HepG2 (cell line): ENCODE measurements at regions not wholly inside any gene's neighbourhood (a gene's known extent, or its start where the extent isn't known, plus 50 kb on each side); places are given as distances from the start of the nearest gene placed in this dataset.

ENCODE experiments used
- ATAC-seq: fragments of 200-7000 bp; cut with Tn5 transposase; 3 replicates; pipeline ENCODE4 v1.9.1; 2020; ENCODE audit warnings: mild to moderate bottlenecking, moderate library complexity
- BruUV-seq: library from RNA; stranded (reverse); fragments of 400-500 nt; replicated peaks from 2 replicates; lab custom pipeline; 2021; lab: Mats Ljungman, UMichigan
- CTCF ChIA-PET: fragments of 300-600 bp; formaldehyde crosslinking; extraction: SDS; loops from one replicate; lab custom pipeline; 2021; ENCODE audit warnings: low total read pairs, inconsistent platforms, low intra/inter-chr PET ratio; lab: Yijun Ruan, JAX
- POLR2A ChIA-PET: fragments of 350-600 bp; sonication (Branson Sonifier 250); formaldehyde crosslinking; loops from one replicate; lab custom pipeline; 2020; ENCODE audit warnings: antibody characterized with exemption, inconsistent platforms; lab: Yijun Ruan, JAX
- DNase-seq: peaks from one replicate; pipeline ENCODE4 v3.0.0-alpha.2; 2015; ENCODE audit warnings: low spot score
- FAIRE-seq: peaks from 3 replicates; lab custom pipeline; 2011; peaks lifted over from hg19 to GRCh38; lab: Jason Lieb, UNC
- H2AFZ ChIP-seq: one replicate; pipeline ENCODE4 v1.6.1; 2011; ENCODE audit warnings: low read length, inconsistent platforms
- H3K27ac ChIP-seq: fragments of 300-600 bp; 3 replicates; pipeline ENCODE4 v1.8.0; 2011; ENCODE audit warnings: mixed run types, mild to moderate bottlenecking, mixed read lengths, low read length, inconsistent platforms; ENCODE audit not compliant: insufficient read depth; ENCODE audit errors: extremely low read length
- H3K27me3 ChIP-seq, 2 experiments: fragments of 200-600 bp in 1 of 2; 2 replicates in 1 of 2; 3 replicates in 1 of 2; pipeline versions ENCODE4 v1.6.0 to v1.8.0; 2011; ENCODE audit warnings: low read length in 2 of 2, mild to moderate bottlenecking in 2 of 2, moderate library complexity in 2 of 2, inconsistent platforms in 1 of 2; ENCODE audit not compliant: insufficient read depth in 2 of 2, control insufficient read depth in 1 of 2
- H3K36me3 ChIP-seq, 2 experiments: fragments of 200-600 bp in 1 of 2; replicated peaks in 1 of 2; 2 replicates in 1 of 2; 3 replicates in 1 of 2; pipeline versions ENCODE4 v1.5.1 to v1.8.0; 2011; ENCODE audit warnings: low read length in 2 of 2, inconsistent platforms in 1 of 2; ENCODE audit not compliant: insufficient read depth in 2 of 2, control insufficient read depth in 1 of 2
- H3K4me1 ChIP-seq: 2 replicates; pipeline ENCODE4 v1.5.1; 2012; ENCODE audit warnings: low read length, inconsistent platforms; ENCODE audit not compliant: insufficient read depth
- H3K4me2 ChIP-seq: 2 replicates; pipeline ENCODE4 v1.6.0; 2011; ENCODE audit warnings: low read depth, low read length, inconsistent platforms
- H3K4me3 ChIP-seq, 3 experiments: fragments of 200-600 bp in 1 of 3; sonication (generic), shearing (Covaris generic) in 1 of 3; replicated peaks in 1 of 3; 2 replicates each; pipeline ENCODE4 v1.5.1; 2011 to 2016; ENCODE audit warnings: low read length in 3 of 3, inconsistent platforms in 2 of 3, low read depth in 2 of 3, mild to moderate bottlenecking in 2 of 3, control low read depth in 1 of 3, mixed read lengths in 1 of 3; ENCODE audit not compliant: insufficient read depth in 1 of 3
- H3K79me2 ChIP-seq: one replicate; pipeline ENCODE4 v1.6.1; 2011; ENCODE audit warnings: low read length, inconsistent platforms; ENCODE audit not compliant: insufficient read depth
- H3K9ac ChIP-seq: 2 replicates; pipeline ENCODE4 v1.6.0; 2011; ENCODE audit warnings: mild to moderate bottlenecking, low read depth, low read length, inconsistent platforms; ENCODE audit not compliant: insufficient read depth
- H3K9me3 ChIP-seq: 2 replicates; pipeline ENCODE4 v1.5.1; 2012; ENCODE audit warnings: mild to moderate bottlenecking, low read length
- H4K20me1 ChIP-seq: 2 replicates; pipeline ENCODE4 v1.6.0; 2011; ENCODE audit warnings: inconsistent platforms, mild to moderate bottlenecking, low read length, moderate library complexity; ENCODE audit not compliant: insufficient read depth
- HDAC6 ChIP-seq: fragments of 200-600 bp; sonication (generic); IDR thresholded peaks from 2 replicates; pipeline ENCODE4 v1.7.0; 2017; ENCODE audit warnings: mild to moderate bottlenecking, antibody characterized with exemption, low read length, low read depth
- HNRNPUL1 ChIP-seq: fragments of 200-400 bp; formaldehyde crosslinking; IDR thresholded peaks from 2 replicates; pipeline ENCODE4 v1.6.1; 2017; ENCODE audit warnings: low read depth, mild to moderate bottlenecking, low read length, moderate library complexity
- KAT8 ChIP-seq: IDR thresholded peaks from 2 replicates; pipeline ENCODE4 v1.6.1; 2016; ENCODE audit warnings: missing genetic modification reagents, missing compliant biosample characterization
- KDM2A ChIP-seq: sonication (generic); formaldehyde crosslinking; IDR thresholded peaks from 2 replicates; pipeline ENCODE4 v1.4.0; 2020; ENCODE audit warnings: low read depth, missing genetic modification reagents, borderline replicate concordance
- MAFF ChIP-seq: IDR thresholded peaks from 2 replicates; pipeline ENCODE4 v1.6.1; 2011; ENCODE audit warnings: low read depth, low read length, improper control_type of control experiment
- NONO ChIP-seq, 2 experiments: fragments of 450-650 bp in 1 of 2; sonication (generic) in 1 of 2; formaldehyde crosslinking in 1 of 2; IDR thresholded peaks in 1 of 2; conservative IDR thresholded peaks in 1 of 2; 2 replicates each; pipeline versions ENCODE4 v1.6.1 to v1.8.0; 2017 to 2022; ENCODE audit warnings: mild to moderate bottlenecking in 1 of 2, missing genetic modification reagents in 1 of 2, moderate library complexity in 1 of 2
- NR2F2 ChIP-seq: IDR thresholded peaks from 2 replicates; pipeline ENCODE4 v1.6.1; 2012; ENCODE audit warnings: low read depth, inconsistent platforms, borderline replicate concordance
- PHF21A ChIP-seq: sonication (generic); formaldehyde crosslinking; IDR thresholded peaks from 2 replicates; pipeline ENCODE4 v1.5.0; 2020; ENCODE audit warnings: mild to moderate bottlenecking, missing genetic modification reagents
- TGIF2 ChIP-seq: IDR thresholded peaks from 2 replicates; pipeline ENCODE4 v1.6.1; 2016; ENCODE audit warnings: control low read depth, missing compliant biosample characterization
- TMF1 ChIP-seq: sonication (generic); formaldehyde crosslinking; IDR thresholded peaks from 2 replicates; pipeline ENCODE4 v1.8.1; 2022; ENCODE audit warnings: low read depth, missing genetic modification reagents
- ZBTB1 ChIP-seq: sonication (generic); formaldehyde crosslinking; IDR thresholded peaks from 2 replicates; pipeline ENCODE4 v1.4.0; 2020; ENCODE audit warnings: missing genetic modification reagents, borderline replicate concordance
- ZFP91 ChIP-seq: sonication (generic); formaldehyde crosslinking; IDR thresholded peaks from 2 replicates; pipeline ENCODE4 v1.9.0; 2022; ENCODE audit warnings: missing genetic modification reagents, mild to moderate bottlenecking, borderline replicate concordance
- ZNF383 ChIP-seq: sonication (generic); formaldehyde crosslinking; IDR thresholded peaks from 2 replicates; pipeline ENCODE4 v1.4.0; 2020; ENCODE audit warnings: missing genetic modification reagents, mild to moderate bottlenecking, borderline replicate concordance
- ZNF550 ChIP-seq: sonication (generic); formaldehyde crosslinking; IDR thresholded peaks from 2 replicates; pipeline ENCODE4 v1.4.0; 2020; ENCODE audit warnings: mild to moderate bottlenecking, missing genetic modification reagents, borderline replicate concordance
- ZNF562 ChIP-seq: sonication (generic); formaldehyde crosslinking; IDR thresholded peaks from 2 replicates; pipeline ENCODE4 v1.8.0; 2022; ENCODE audit warnings: missing genetic modification reagents, borderline replicate concordance
- ZNF619 ChIP-seq: sonication (generic); formaldehyde crosslinking; IDR thresholded peaks from 2 replicates; pipeline ENCODE4 v1.4.0; 2020; ENCODE audit warnings: mild to moderate bottlenecking, missing genetic modification reagents
- WGBS: methylation state at CpG from one replicate; pipeline ENCODE4 v1.1.6; 2017; ENCODE audit warnings: low lambda C conversion rate; 5-methylcytosine and 5-hydroxymethylcytosine counted together
- in situ Hi-C: cut with HindIII; loops from 2 replicates; pipeline ENCODE4 v1.10.0; 2017; ENCODE audit warnings: low pct_unique_long_range_greater_than_20kb; ENCODE audit not compliant: extremely low pct_ligation_motif_present
- intact Hi-C: fragments of 100-400 bp; cut with micrococcal nuclease; formaldehyde crosslinking; loops from one replicate; pipeline ENCODE4 v1.10.0; 2022; ENCODE audit not compliant: unreplicated experiment
- TF ChIP-seq, protein P1 (sequence below): sonication (generic); formaldehyde crosslinking; IDR thresholded peaks from 2 replicates; pipeline ENCODE4 v1.5.0; 2020; ENCODE audit warnings: mild to moderate bottlenecking, missing genetic modification reagents, borderline replicate concordance

GRCh38 chr1:90782046-90782445 is 64.9 kb upstream of the BARHL2 start:
- no peaks in the 10 kb centered on the region for H3K36me3 ChIP-seq
- intact Hi-C loops (no loop called here), in situ Hi-C loops (no loop called here)
- no peaks in the 10 kb centered on the region for H3K9me3 ChIP-seq
- TF ChIP-seq TGIF2 (no peak), PHF21A (CRISPR knock-in tag) (no peak), ZNF550 (no peak), NR2F2 (no peak), MAFF (no peak), NONO (IDR thresholded peaks at IDR 0.05) (no peak), NONO (CRISPR knock-in tag; conservative IDR thresholded peaks at IDR 0.05) (no peak), ZFP91 (CRISPR knock-in tag) (no peak), ZNF562 (CRISPR knock-in tag) (no peak), HNRNPUL1 (no peak), ZBTB1 (CRISPR knock-in tag) (no peak), KDM2A (CRISPR knock-in tag) (no peak), TMF1 (CRISPR knock-in tag) (no peak), KAT8 (CRISPR knock-in tag) (no peak), HDAC6 (no peak), ZNF383 (no peak), ZNF619 (CRISPR knock-in tag) (no peak)
- TF ChIP-seq, protein P1, sequence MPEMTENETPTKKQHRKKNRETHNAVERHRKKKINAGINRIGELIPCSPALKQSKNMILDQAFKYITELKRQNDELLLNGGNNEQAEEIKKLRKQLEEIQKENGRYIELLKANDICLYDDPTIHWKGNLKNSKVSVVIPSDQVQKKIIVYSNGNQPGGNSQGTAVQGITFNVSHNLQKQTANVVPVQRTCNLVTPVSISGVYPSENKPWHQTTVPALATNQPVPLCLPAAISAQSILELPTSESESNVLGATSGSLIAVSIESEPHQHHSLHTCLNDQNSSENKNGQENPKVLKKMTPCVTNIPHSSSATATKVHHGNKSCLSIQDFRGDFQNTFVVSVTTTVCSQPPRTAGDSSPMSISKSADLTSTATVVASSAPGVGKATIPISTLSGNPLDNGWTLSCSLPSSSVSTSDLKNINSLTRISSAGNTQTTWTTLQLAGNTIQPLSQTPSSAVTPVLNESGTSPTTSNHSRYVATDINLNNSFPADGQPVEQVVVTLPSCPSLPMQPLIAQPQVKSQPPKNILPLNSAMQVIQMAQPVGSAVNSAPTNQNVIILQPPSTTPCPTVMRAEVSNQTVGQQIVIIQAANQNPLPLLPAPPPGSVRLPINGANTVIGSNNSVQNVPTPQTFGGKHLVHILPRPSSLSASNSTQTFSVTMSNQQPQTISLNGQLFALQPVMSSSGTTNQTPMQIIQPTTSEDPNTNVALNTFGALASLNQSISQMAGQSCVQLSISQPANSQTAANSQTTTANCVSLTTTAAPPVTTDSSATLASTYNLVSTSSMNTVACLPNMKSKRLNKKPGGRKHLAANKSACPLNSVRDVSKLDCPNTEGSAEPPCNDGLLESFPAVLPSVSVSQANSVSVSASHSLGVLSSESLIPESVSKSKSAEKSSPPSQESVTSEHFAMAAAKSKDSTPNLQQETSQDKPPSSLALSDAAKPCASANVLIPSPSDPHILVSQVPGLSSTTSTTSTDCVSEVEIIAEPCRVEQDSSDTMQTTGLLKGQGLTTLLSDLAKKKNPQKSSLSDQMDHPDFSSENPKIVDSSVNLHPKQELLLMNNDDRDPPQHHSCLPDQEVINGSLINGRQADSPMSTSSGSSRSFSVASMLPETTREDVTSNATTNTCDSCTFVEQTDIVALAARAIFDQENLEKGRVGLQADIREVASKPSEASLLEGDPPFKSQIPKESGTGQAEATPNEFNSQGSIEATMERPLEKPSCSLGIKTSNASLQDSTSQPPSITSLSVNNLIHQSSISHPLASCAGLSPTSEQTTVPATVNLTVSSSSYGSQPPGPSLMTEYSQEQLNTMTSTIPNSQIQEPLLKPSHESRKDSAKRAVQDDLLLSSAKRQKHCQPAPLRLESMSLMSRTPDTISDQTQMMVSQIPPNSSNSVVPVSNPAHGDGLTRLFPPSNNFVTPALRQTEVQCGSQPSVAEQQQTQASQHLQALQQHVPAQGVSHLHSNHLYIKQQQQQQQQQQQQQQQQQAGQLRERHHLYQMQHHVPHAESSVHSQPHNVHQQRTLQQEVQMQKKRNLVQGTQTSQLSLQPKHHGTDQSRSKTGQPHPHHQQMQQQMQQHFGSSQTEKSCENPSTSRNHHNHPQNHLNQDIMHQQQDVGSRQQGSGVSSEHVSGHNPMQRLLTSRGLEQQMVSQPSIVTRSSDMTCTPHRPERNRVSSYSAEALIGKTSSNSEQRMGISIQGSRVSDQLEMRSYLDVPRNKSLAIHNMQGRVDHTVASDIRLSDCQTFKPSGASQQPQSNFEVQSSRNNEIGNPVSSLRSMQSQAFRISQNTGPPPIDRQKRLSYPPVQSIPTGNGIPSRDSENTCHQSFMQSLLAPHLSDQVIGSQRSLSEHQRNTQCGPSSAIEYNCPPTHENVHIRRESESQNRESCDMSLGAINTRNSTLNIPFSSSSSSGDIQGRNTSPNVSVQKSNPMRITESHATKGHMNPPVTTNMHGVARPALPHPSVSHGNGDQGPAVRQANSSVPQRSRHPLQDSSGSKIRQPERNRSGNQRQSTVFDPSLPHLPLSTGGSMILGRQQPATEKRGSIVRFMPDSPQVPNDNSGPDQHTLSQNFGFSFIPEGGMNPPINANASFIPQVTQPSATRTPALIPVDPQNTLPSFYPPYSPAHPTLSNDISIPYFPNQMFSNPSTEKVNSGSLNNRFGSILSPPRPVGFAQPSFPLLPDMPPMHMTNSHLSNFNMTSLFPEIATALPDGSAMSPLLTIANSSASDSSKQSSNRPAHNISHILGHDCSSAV: no peak
- no TSS peak for BruUV-seq
- no peak overlapping the region for H3K9ac ChIP-seq
- no peaks in the 10 kb centered on the region for H3K79me2 ChIP-seq
- H3K4me2 ChIP-seq: no peak overlapping the region
- no peak overlapping the region for H3K4me3 ChIP-seq
- H3K27ac ChIP-seq: no peak overlapping the region
- DNase-seq: no peak
- ChIA-PET POLR2A (no interaction called here), CTCF (no interaction called here)
- no peaks in the 10 kb centered on the region for H3K27me3 ChIP-seq
- no peak for ATAC-seq
- WGBS: 57% methylated on average over 1 of the region's 2 CpGs
- H2AFZ ChIP-seq: no peak overlapping the region
- no peaks in the 10 kb centered on the region for H3K4me1 ChIP-seq
- H4K20me1 ChIP-seq: no peaks in the 10 kb centered on the region
- FAIRE-seq: no peak
